Colonic mucosa (tissue), 4 donors: ENCODE measurements at regions not wholly inside any gene's neighbourhood (a gene's known extent, or its start where the extent isn't known, plus 50 kb on each side); places are given as distances from the start of the nearest gene placed in this dataset.

Experiments
- DNase-seq: peaks from one replicate; pipeline ENCODE4 v3.0.0-alpha.2; 2020
- H3K27ac ChIP-seq: fragments of 200-600 bp; one replicate; pipeline ENCODE4 v1.8.0; 2021
- H3K27me3 ChIP-seq: fragments of 200-600 bp; one replicate; pipeline ENCODE4 v1.8.0; 2021
- H3K36me3 ChIP-seq: fragments of 200-600 bp; one replicate; pipeline ENCODE4 v1.8.0; 2021
- H3K4me1 ChIP-seq: fragments of 200-600 bp; one replicate; pipeline ENCODE4 v1.8.0; 2021; ENCODE audit warnings: mild to moderate bottlenecking
- H3K4me3 ChIP-seq: fragments of 200-600 bp; one replicate; pipeline ENCODE4 v1.8.0; 2021
- H3K9ac ChIP-seq, 2 donors: one replicate each; pipeline ENCODE4 v1.7.0; 2013; ENCODE audit warnings: control low read depth in 2 of 2, low read depth in 2 of 2, low read length in 2 of 2
- H3K9me3 ChIP-seq: fragments of 200-600 bp; one replicate; pipeline ENCODE4 v1.8.0; 2021
- intact Hi-C: fragments of 100-400 bp; cut with DNase I; formaldehyde crosslinking; loops from one replicate; pipeline ENCODE4 v1.14.1; 2022
- TF ChIP-seq, protein P1 (sequence below): fragments of 200-600 bp; IDR thresholded peaks from one replicate; pipeline ENCODE4 v1.8.0; 2022; ENCODE audit warnings: antibody characterized with exemption, mild to moderate bottlenecking
- donor health status: healthy.
- donor health status: DM: no; HTN: no; CAD: no.
- donor health status: DM: no; HTN: no; CAD: no.

DNA sequence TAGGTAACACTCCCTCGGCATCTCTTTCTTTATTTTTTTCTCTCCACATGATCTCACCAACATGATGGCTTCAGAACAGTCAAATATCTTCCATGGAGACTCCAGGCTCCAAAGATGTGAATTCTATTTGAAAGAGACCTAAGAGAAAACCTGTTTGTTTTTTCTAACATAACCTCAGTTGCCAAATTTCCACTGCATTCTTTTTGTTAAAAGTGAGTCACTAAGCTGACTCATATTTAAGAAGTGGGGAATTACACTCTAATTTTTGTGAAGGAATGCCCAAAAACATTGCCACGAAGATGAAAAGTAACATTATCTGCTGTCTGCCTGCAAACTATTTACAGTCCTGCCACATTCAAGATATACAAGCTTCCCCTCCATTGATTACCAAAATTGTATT is 1337.6 kb downstream of the LRFN5 start:
- Histone ChIP-seq H3K27ac (no peak overlapping the region), H3K9me3 (no peaks in the 10 kb centered on the region), H3K27me3 (no peaks in the 10 kb centered on the region), H3K9ac (no peak overlapping the region), H3K36me3 (no peaks in the 10 kb centered on the region), H3K4me1 (no peaks in the 10 kb centered on the region), H3K4me3 (no peak overlapping the region)
- intact Hi-C loops: no loop called here
- DNase-seq: no peak
- TF ChIP-seq, protein P1, sequence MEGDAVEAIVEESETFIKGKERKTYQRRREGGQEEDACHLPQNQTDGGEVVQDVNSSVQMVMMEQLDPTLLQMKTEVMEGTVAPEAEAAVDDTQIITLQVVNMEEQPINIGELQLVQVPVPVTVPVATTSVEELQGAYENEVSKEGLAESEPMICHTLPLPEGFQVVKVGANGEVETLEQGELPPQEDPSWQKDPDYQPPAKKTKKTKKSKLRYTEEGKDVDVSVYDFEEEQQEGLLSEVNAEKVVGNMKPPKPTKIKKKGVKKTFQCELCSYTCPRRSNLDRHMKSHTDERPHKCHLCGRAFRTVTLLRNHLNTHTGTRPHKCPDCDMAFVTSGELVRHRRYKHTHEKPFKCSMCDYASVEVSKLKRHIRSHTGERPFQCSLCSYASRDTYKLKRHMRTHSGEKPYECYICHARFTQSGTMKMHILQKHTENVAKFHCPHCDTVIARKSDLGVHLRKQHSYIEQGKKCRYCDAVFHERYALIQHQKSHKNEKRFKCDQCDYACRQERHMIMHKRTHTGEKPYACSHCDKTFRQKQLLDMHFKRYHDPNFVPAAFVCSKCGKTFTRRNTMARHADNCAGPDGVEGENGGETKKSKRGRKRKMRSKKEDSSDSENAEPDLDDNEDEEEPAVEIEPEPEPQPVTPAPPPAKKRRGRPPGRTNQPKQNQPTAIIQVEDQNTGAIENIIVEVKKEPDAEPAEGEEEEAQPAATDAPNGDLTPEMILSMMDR: no peak

DNA sequence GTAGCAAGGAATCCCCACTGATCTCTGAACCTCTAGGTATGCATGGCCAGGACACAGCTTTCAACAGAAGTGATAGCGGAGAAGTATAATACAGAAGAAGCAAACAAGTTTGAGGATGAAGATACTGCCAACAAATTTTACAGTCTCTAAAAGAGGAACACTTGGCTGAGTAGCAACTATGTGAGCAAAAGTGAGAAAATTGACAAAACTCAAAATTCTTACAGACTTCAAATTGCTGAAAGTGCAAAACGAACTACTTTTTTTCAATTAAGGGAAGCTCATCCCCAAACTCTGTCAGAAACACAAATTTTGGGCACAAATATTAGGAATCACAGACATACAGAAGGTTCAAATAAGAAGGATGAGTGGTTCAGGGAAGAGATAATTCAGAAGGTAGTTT is 1324.6 kb downstream of the LRFN5 start:
- intact Hi-C loops: no loop called here
- Histone ChIP-seq H3K36me3 (no peaks in the 10 kb centered on the region), H3K4me3 (no peak overlapping the region), H3K4me1 (no peaks in the 10 kb centered on the region), H3K9ac (no peak overlapping the region), H3K27me3 (no peaks in the 10 kb centered on the region), H3K9me3 (no peaks in the 10 kb centered on the region), H3K27ac (no peak overlapping the region)
- DNase-seq: no peak
- TF ChIP-seq, protein P1: no peak

DNA sequence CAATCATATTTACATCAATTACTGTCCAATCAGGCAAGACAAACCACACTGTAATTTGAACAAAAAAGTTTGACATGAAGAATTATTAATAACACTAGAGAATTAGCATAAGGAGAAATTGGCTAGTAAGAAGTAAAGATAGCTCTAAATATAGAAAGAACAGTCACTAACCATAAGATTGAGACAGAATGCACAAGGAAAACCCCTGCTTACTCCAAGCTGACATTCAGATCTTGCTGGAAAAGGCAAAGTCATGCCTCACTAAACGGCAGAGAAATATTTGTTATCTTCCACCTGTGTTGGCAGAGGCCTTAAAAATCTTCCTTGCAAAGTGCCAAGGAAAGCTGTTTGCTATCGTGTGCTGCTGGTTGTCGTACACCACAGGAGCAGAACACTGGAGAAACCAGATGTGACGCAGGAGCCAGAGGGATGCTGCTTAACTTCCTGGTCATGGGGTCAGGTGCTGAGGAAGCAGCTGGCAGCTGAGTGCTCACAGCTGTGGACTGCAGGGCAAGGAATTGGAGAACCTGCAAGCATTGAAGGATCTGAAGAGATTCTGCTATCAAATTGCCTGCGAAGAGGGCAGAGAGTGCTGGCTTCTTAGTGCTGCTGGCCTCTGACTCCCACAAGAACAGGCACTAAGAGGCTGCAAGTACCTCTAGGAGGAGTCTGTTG is 1323.3 kb downstream of the LRFN5 start:
- Histone ChIP-seq H3K9me3 (no peaks in the 10 kb centered on the region), H3K9ac (no peak overlapping the region), H3K27me3 (no peaks in the 10 kb centered on the region), H3K4me3 (no peak overlapping the region), H3K36me3 (no peaks in the 10 kb centered on the region), H3K27ac (no peak overlapping the region), H3K4me1 (no peaks in the 10 kb centered on the region)
- TF ChIP-seq, protein P1: no peak
- intact Hi-C loops: no loop called here
- no peak for DNase-seq

DNA sequence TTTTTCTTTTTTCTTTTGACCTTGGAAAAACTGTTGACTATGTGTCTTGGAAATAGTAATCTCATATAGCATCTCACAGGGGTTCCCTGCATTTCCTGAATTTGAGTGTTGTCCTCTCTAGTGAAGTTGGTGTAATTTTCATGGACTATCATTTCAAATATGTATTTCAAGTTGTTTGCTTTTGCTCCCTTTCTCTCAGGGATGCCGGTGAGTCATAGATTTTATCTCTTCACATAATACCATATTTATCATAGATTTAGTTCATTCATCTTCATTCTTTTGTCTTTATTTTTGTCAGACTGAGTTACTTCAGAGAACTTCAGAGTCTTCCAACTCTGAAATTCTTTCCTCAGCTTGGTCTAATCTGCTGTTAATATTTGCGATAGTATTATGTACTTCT is 1320.6 kb downstream of the LRFN5 start:
- no peaks in the 10 kb centered on the region for H3K9me3 ChIP-seq
- intact Hi-C loops: no loop called here
- no peak overlapping the region for H3K27ac ChIP-seq
- no peaks in the 10 kb centered on the region for H3K27me3 ChIP-seq
- TF ChIP-seq, protein P1: no peak
- H3K9ac ChIP-seq: no peak overlapping the region
- H3K36me3 ChIP-seq: no peaks in the 10 kb centered on the region
- no peaks in the 10 kb centered on the region for H3K4me1 ChIP-seq
- DNase-seq: no peak
- no peak overlapping the region for H3K4me3 ChIP-seq

DNA sequence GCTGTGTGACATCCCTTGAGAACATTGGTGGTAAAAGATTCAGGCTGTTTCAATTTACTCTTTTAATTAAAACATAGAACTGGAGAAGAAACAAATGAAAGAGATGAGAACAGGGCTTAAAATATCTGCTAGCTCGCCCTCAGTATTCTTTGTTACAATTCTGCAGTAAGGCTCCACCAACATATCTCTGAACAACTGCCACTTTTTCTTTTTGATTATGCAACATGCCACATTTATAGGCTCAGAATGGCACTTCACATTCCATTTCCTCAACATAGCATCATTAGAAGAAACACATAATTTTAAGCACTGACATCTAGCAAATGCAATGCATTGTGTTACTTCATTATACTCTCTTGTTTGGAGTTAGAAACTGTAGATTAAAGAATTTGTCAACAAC is 1315.2 kb downstream of the LRFN5 start:
- Histone ChIP-seq H3K9ac (no peak overlapping the region), H3K27me3 (no peaks in the 10 kb centered on the region), H3K4me1 (no peaks in the 10 kb centered on the region), H3K27ac (no peak overlapping the region), H3K4me3 (no peak overlapping the region), H3K36me3 (no peaks in the 10 kb centered on the region), H3K9me3 (no peaks in the 10 kb centered on the region)
- TF ChIP-seq, protein P1: no peak
- intact Hi-C loops: no loop called here
- no peak for DNase-seq
